C4-2B (cell line): ENCODE measurements at regions not wholly inside any gene's neighbourhood (a gene's known extent, or its start where the extent isn't known, plus 50 kb on each side); places are given as distances from the start of the nearest gene placed in this dataset.

Experiments used
- ZFX ChIP-seq: fragments of 450-650 bp; IDR thresholded peaks from 2 replicates; pipeline ENCODE4 v1.6.1; 2017
- TF ChIP-seq, protein P1 (sequence below): fragments of 450-650 bp; conservative IDR thresholded peaks from 2 replicates; pipeline ENCODE4 v1.5.1; 2017; ENCODE audit warnings: mild to moderate bottlenecking

DNA sequence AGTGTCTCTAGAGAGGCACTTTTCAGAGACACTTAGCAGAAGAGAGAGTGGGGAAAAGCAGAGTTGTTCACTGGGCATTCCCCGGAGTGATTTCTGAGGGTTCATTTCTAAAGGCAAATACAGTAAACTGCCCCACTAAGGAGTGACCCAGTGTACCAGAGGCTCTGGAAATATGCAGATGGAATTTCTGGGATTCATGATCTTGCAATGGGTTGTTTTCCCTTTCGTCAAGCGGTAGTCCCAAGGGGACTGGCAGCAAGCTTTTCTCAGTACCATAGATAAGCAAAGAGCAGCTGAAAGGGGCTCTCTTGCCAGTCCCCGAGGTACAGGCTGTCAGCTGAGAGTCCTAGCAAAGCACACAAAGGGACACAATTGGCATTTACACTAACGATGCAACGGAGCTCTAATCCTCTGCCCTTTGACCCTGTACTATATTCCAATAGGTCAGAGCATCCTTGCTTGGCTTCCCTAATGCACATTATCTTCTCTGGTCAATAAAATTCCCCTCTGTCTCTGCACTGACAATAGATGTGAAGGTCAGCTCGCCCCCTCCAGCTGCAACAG lies 155.6 kb downstream of the SEMA6D start:
- TF ChIP-seq, protein P1, sequence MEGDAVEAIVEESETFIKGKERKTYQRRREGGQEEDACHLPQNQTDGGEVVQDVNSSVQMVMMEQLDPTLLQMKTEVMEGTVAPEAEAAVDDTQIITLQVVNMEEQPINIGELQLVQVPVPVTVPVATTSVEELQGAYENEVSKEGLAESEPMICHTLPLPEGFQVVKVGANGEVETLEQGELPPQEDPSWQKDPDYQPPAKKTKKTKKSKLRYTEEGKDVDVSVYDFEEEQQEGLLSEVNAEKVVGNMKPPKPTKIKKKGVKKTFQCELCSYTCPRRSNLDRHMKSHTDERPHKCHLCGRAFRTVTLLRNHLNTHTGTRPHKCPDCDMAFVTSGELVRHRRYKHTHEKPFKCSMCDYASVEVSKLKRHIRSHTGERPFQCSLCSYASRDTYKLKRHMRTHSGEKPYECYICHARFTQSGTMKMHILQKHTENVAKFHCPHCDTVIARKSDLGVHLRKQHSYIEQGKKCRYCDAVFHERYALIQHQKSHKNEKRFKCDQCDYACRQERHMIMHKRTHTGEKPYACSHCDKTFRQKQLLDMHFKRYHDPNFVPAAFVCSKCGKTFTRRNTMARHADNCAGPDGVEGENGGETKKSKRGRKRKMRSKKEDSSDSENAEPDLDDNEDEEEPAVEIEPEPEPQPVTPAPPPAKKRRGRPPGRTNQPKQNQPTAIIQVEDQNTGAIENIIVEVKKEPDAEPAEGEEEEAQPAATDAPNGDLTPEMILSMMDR, result no peak
- TF ChIP-seq ZFX, result no peak
